MG63 (cell line): ENCODE measurements at regions not wholly inside any gene's neighbourhood (a gene's known extent, or its start where the extent isn't known, plus 50 kb on each side); places are given as distances from the start of the nearest gene placed in this dataset.

Experiments
- DNase-seq: peaks from one replicate; pipeline ENCODE4 v3.0.0-alpha.2; 2020
- H3K27me3 ChIP-seq: fragments of 250-450 bp; sonication (Bioruptor Pico); 2 replicates; pipeline ENCODE4 v1.5.1; 2020; ENCODE audit warnings: mild to moderate bottlenecking, moderate library complexity
- H3K36me3 ChIP-seq: fragments of 250-450 bp; sonication (Bioruptor Pico); 2 replicates; pipeline ENCODE4 v1.5.1; 2020; ENCODE audit warnings: mild to moderate bottlenecking, moderate library complexity
- H3K4me3 ChIP-seq: fragments of 250-450 bp; sonication (Bioruptor Pico); 2 replicates; pipeline ENCODE4 v1.5.1; 2020; ENCODE audit warnings: mild to moderate bottlenecking, moderate library complexity
- H3K9me3 ChIP-seq: fragments of 250-450 bp; sonication (Bioruptor Pico); 2 replicates; pipeline ENCODE4 v1.5.1; 2020; ENCODE audit warnings: mild to moderate bottlenecking, moderate library complexity

- H3K27me3 ChIP-seq: peaks cover 8% of the 10 kb centered on the region
- no peak overlapping the region for H3K4me3 ChIP-seq
- H3K9me3 ChIP-seq: no peaks in the 10 kb centered on the region
- no peak for DNase-seq
- H3K36me3 ChIP-seq: no peaks in the 10 kb centered on the region
These were observed 294.9 kb downstream of the EIPR1 start for GRCh38 chr2:3082705-3083104.

GRCh38 chr2:3079959-3080948 lies 297.4 kb downstream of the EIPR1 start:
- H3K27me3 ChIP-seq: peaks cover 8% of the 10 kb centered on the region
- DNase-seq: no peak
- H3K36me3 ChIP-seq: no peaks in the 10 kb centered on the region
- no peak overlapping the region for H3K4me3 ChIP-seq
- H3K9me3 ChIP-seq: no peaks in the 10 kb centered on the region

GRCh38 chr2:3079466-3079865 lies 298.2 kb downstream of the EIPR1 start:
- Histone ChIP-seq H3K4me3 (no peak overlapping the region), H3K27me3 (peaks cover 8% of the 10 kb centered on the region), H3K36me3 (no peaks in the 10 kb centered on the region), H3K9me3 (no peaks in the 10 kb centered on the region)
- no peak for DNase-seq

- H3K9me3 ChIP-seq: no peaks in the 10 kb centered on the region
- H3K4me3 ChIP-seq: no peak overlapping the region
- DNase-seq: no peak
- peaks cover 8% of the 10 kb centered on the region for H3K27me3 ChIP-seq
- no peaks in the 10 kb centered on the region for H3K36me3 ChIP-seq
These were observed 298.9 kb downstream of the EIPR1 start for GRCh38 chr2:3078684-3079083.

GRCh38 chr2:3076848-3077642 lies 300.6 kb downstream of the EIPR1 start:
- no peaks in the 10 kb centered on the region for H3K9me3 ChIP-seq
- no peaks in the 10 kb centered on the region for H3K36me3 ChIP-seq
- peaks cover 7% of the 10 kb centered on the region for H3K27me3 ChIP-seq
- no peak for DNase-seq
- H3K4me3 ChIP-seq: no peak overlapping the region

- Histone ChIP-seq H3K4me3 (no peak overlapping the region), H3K27me3 (peaks cover 7% of the 10 kb centered on the region), H3K36me3 (no peaks in the 10 kb centered on the region), H3K9me3 (no peaks in the 10 kb centered on the region)
- DNase-seq: no peak
These were observed 301.7 kb downstream of the EIPR1 start for GRCh38 chr2:3075991-3076340.

- peaks cover 7% of the 10 kb centered on the region for H3K27me3 ChIP-seq
- H3K4me3 ChIP-seq: no peak overlapping the region
- H3K36me3 ChIP-seq: no peaks in the 10 kb centered on the region
- DNase-seq: no peak
- no peaks in the 10 kb centered on the region for H3K9me3 ChIP-seq
These were observed 302.2 kb downstream of the EIPR1 start for GRCh38 chr2:3075316-3075990.

GRCh38 chr2:3073704-3074103 lies 303.9 kb downstream of the EIPR1 start:
- Histone ChIP-seq H3K27me3 (peaks cover 9% of the 10 kb centered on the region), H3K9me3 (no peaks in the 10 kb centered on the region), H3K36me3 (no peaks in the 10 kb centered on the region), H3K4me3 (no peak overlapping the region)
- no peak for DNase-seq

GRCh38 chr2:3073041-3073595 lies 304.5 kb downstream of the EIPR1 start:
- Histone ChIP-seq H3K27me3 (peaks cover 9% of the 10 kb centered on the region), H3K9me3 (no peaks in the 10 kb centered on the region), H3K4me3 (no peak overlapping the region), H3K36me3 (no peaks in the 10 kb centered on the region)
- no peak for DNase-seq

GRCh38 chr2:3071685-3072263 lies 305.8 kb downstream of the EIPR1 start:
- no peaks in the 10 kb centered on the region for H3K9me3 ChIP-seq
- H3K36me3 ChIP-seq: no peaks in the 10 kb centered on the region
- H3K27me3 ChIP-seq: peaks cover 9% of the 10 kb centered on the region
- DNase-seq: no peak
- H3K4me3 ChIP-seq: no peak overlapping the region

- Histone ChIP-seq H3K36me3 (no peaks in the 10 kb centered on the region), H3K9me3 (no peaks in the 10 kb centered on the region), H3K27me3 (peaks cover 2% of the 10 kb centered on the region; the same call in 1 of the 2 replicates), H3K4me3 (no peak overlapping the region)
- no peak for DNase-seq
These were observed 310.8 kb downstream of the EIPR1 start for GRCh38 chr2:3066831-3067230.

- no peak for DNase-seq
- Histone ChIP-seq H3K27me3 (peaks cover 2% of the 10 kb centered on the region; the same call in 1 of the 2 replicates), H3K9me3 (no peaks in the 10 kb centered on the region), H3K4me3 (no peak overlapping the region), H3K36me3 (no peaks in the 10 kb centered on the region)
These were observed 311.7 kb downstream of the EIPR1 start for GRCh38 chr2:3065928-3066327.

- H3K9me3 ChIP-seq: no peaks in the 10 kb centered on the region
- no peaks in the 10 kb centered on the region for H3K36me3 ChIP-seq
- no peak for DNase-seq
- H3K4me3 ChIP-seq: no peak overlapping the region
- no peaks in the 10 kb centered on the region; the same call in 1 of the 2 replicates for H3K27me3 ChIP-seq
These were observed 314.9 kb downstream of the EIPR1 start for GRCh38 chr2:3062476-3063260.

- DNase-seq: no peak
- Histone ChIP-seq H3K9me3 (no peaks in the 10 kb centered on the region), H3K4me3 (no peak overlapping the region), H3K36me3 (no peaks in the 10 kb centered on the region), H3K27me3 (no peaks in the 10 kb centered on the region)
These were observed 317.6 kb downstream of the EIPR1 start for GRCh38 chr2:3060049-3060448.

- H3K9me3 ChIP-seq: no peaks in the 10 kb centered on the region
- no peak overlapping the region for H3K4me3 ChIP-seq
- no peaks in the 10 kb centered on the region for H3K36me3 ChIP-seq
- no peaks in the 10 kb centered on the region for H3K27me3 ChIP-seq
- DNase-seq: no peak
These were observed 318.3 kb downstream of the EIPR1 start for GRCh38 chr2:3059141-3059925.
